T-helper 2 cell (primary cell): ENCODE measurements at regions not wholly inside any gene's neighbourhood (a gene's known extent, or its start where the extent isn't known, plus 50 kb on each side); places are given as distances from the start of the nearest gene placed in this dataset.

Experiments
- DNase-seq, 5 experiments: peaks; one replicate each; pipeline versions ENCODE4 v3.0.0 to v3.0.0-alpha.2; 2012 to 2022

DNA sequence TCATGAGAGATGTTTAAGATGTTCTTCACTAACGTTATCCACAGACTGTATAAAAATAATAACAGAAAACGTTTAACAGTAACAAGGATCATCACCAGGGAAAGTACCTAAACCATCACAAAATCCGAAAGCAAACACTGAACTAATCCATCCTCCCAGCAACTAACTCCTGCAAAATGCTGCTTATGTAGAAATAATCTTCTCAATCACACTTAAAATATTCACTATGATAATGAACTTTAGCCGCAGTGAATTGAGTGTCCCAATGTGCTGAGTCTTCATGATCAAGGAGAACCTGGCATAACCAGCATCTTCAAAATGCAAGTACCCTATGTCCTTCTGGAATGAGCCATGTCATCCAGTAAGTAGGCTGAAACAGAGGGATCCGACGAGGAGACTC, 166.1 kb downstream of the LTN1 start:
- no peak for DNase-seq

DNA sequence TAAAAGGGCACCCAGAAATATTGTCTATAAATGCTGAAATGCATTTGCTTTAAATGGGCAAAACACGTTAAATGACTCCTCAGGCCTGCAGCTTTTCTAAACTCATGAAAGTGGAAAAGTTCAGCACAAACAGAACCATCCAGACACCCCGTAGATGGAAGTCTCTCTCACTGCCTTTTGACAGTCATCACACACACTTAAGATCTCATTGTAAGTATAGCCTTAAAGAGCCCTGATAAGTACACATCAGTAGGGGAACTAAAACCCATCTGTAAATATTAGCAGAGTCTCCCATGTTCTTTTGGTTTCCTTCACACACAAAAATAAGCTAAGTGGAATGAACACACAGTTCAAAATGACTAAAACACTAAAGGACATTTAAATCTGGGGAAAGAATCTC, 166.7 kb downstream of the LTN1 start:
- DNase-seq, result no peak

DNA sequence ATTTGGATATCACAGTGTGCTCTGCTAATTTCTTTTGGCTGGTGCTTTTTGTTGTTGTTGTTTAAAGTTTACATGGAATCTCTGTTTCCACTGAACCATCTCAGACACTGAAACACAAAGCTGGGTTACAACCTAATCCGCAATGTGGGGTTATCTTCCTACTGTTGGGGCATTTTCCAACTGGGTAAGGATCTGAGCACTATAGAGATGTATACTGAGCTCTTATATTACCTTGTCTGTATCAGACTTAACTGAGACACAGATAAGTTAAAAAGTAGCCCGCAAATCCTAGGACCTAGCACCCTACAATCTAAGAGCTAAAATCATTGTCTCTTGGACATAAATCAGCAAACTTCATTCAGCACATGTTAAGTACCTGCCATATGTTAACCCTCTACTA, 169.2 kb downstream of the LTN1 start:
- DNase-seq, result no peak

DNA sequence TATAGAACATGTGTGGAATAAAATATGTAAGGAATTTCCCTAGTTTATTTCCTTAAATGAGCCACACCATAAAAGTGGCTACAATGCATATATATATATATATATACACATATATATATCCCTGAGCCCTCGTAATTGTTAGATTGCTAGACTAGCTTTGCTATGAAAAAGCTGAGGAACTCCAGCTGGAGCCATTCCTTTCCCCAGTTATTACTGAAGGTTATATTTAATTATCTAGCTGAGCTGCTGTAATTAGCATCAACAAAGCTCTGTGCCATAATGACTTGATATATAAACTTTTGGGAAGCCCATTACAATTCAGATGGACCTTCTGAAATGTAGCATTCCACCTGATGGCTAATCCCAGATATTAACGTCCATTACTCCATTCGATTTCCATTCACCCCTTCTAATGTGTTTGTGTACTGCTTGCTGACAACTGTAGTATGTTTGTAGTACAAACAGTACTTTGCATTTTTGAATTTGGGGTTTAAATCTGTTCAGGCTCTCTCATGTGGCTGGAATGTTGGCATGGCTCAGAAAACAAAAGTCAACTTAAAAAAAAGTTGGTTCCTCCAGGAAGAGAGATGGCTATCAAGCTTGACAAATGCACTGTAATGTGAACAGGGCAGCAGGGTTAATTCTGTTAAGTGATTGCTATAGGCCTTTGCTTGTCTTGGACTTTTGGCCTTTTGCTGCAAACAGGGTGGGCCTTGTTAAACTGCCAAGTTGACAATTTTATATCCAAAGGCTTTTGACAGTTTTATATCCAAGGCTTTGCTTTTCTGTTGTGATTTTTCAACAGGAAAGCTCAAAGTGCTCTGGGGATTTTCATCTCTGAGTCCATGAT, 170.0 kb downstream of the LTN1 start:
- DNase-seq, result no peak

DNA sequence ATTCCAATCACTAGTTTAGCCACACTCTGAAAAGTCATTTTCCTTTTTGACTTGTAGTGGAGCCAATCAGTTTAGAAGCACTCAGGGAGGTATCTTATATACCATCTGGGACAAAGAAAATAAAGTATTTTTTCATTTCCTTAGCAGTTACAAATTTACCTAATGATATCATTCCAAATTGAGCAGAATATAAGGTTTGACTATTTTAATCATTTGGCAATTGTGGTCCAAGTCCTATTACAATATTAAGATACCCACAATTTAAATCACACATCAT, 170.6 kb downstream of the LTN1 start:
- no peak for DNase-seq

DNA sequence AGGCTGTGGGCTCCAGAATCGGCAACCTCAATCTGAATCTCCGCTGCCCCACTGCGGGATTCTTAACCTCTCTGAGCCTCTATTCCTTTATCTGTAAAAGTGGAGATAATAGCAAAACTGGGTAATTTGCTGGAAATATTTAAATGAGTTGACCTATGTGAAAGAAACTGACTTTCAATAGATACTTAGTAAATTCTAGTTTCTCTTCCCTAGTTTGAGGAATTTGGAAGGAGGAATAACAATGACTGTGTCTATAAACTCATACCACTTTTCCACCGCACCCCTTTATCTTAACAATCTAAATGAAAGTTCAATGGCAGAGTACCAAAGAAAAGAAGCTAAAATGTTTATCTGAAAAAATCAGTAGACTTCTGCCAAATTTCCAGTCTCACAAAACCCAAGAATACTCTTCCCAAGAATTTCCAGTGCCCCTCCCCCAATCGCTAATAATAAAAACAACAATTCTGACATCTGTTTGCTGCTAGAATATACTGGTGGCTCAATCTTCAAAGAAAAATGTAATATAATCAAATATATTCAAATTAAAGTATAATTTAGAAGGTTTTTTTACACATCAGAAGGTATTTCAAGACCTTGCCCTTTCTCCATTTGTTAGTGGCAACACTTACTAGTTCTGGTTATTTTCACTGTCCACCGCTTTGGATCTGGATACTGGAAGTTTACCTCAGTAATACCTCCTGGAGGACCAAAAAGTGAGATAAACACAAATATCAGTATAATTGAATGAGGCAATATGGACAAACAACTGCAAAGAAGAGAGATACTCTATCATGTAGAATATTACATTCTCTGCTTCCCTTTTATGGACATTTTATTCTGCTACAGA, 171.2 kb downstream of the LTN1 start:
- no peak for DNase-seq

DNA sequence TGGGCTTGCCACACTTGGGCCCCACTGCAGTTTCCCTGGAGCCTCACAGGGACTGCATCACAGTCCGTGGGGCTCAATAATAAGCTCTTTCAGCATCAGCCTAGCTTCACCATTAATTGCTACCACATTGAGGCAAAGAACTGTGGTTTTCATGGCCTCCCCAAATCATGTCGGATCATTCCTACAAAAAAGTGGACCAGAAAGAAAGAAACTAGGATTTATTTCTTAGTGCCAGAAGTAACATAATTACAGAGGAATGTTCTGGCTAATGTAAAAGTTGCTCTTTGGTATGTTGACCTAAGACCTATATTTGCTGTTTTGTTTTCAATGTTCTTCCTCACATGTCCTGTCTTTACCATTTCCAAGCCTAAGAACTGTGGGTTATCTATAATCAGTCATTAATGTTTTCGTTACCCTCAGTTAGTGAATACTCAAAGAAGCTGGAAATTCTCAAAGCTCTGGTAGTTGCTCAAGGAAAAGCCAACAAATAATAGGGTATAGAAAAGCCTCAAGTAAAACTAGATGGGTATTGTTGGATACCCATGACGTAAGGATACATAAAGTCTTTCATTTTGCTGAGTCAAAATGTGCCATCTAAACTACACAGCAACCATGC, 173.9 kb downstream of the LTN1 start:
- no peak for DNase-seq

DNA sequence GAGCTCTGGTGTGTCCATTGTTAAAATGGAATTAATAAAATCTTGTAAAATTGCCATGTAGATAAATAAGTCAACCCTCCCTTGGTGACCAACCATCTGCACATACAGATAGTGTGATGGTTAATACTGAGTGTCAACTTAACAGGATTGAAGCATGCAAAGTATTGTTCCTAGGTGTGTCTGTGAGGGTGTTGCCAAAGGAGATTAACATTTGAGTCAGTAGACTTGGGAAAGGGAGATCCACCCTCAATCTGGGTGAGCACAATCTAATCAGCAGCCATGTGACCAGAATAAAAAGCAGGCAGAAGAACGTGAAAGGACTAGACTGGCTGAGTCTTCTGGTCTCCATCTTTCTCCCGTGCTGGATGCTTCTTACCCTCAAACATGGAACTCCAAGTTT, 174.8 kb downstream of the LTN1 start:
- no peak for DNase-seq

DNA sequence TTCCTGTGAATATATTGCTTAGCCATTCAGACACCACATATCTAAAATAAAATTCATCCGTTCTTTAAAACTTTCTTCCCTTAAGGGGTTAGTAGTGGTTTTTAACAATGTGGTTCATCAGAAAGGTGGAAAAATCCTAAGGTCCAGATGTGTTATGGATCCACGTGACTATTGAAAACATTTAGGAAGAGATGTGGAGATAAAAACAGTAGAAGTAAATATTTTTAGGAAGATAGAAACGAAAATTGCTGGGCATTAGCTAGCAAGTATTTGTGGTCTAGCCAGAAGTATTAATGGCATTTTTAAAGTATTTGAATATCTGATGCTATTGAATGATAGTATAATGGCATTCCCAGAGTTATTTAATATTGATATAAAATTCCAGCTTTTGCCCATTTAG, 180.8 kb downstream of the LTN1 start:
- DNase-seq, result no peak

DNA sequence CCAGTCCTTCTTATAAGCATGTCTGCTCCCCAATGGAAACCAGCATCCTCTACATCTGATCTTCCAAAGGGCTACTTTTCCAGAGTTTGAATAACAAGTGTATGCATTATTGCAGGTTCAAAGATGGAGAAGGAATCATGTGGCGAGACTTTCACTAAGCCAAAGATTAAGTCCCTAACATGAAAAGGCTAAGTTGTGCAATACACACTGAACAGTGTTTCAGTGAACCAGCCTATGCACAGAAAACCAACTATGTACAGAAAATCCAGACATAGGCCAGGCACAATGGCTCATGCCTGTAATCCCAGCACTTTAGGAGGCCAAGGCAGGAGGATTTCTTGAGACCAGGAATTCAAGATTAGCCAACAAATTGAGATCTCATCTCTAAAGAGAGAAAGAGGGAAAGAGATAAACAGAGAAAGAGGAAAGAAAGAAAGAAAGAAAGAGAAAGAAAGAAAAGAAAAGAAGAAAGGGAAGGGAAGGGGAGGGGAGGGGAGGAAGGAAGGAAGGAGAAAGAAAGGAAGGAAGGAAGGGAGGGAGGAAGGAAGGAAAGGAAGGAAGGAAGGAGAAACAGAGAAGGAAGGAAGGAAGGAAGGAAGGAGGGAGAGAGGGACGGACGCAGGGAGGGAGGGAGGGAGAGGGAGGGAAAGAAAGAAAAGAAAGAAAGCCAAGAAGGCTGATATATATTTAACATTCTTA, 181.7 kb downstream of the LTN1 start:
- no peak for DNase-seq

DNA sequence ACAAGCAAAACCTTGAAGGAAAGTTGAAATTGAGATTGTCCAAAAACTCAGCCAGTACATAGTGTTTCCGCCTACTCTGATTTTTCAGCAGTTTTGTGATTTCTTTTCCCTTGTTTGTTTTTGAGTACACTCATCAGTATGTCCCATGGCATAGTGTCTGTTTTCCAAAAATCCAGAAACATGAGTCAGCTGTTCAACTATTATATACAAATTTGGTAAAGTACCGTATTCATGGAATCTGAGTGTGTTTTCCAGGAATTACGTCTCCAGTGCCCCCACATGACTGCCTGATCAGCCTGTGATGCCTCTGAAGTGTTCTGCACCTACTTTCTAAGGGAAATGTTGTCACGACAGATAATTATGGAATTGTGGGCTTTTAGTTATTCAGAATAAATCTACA, 186.8 kb downstream of the LTN1 start:
- no peak for DNase-seq

DNA sequence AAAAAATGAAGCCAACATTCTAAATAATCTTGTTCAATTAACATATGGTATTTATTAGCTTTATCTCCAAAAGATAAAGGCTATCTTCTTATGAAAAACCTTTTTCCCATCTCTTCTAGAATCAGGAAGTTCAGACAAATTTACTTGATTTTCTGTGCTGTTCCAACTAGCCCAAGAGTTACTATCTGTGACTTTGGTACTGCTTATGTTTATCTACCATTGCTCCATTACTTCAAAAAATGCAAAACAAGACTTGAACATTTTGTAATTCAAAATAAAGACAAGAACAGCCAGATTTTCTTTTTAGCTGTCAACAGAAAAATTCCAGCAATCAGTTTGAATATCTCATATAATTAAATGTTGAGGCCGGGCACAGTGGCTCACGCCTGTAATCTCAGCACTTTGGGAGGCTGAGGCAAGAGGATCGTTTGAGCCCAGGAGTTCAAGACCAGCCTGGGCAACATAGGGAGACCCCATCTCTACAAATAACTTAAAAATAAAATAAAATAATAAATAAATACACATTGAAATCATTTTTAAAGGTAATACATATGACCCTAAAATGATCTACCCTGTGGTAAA, 188.5 kb downstream of the LTN1 start:
- no peak for DNase-seq

DNA sequence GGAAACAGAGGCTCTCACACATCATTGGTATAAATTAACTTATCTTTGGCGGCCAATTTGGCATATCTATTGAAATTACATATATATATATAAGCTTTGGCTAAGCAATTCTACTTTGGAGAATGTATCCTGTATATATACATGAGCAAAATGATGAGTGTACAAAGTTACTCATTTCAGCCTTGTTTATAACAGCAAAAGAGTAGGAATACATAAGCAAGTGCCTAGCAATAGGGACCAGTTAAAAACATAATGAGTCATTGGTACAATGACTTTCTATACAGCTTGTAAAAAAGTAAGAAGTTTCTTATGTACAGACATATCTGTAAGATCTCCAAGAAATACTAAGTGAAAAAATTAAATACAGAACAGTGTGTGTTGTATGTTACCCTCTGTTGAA, 190.8 kb downstream of the LTN1 start:
- no peak for DNase-seq

DNA sequence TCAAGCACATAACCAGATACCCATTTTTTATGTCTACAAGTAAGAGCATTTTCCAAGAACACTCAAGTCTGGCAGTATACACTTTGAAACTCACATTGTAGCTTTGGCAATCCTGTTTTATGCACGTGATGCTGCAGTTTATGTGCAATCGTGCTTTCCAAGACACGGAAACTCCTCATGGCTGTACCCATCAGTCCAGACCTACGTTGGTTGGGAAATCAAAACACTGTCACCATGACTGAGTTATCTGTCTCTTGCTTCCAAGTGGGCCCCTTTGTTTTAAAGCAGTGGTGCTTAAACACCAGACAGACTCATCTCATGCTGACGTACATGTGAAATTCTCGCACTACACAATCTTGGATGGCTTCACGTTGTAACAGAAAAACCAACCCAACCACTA, 192.8 kb downstream of the LTN1 start:
- no peak for DNase-seq

DNA sequence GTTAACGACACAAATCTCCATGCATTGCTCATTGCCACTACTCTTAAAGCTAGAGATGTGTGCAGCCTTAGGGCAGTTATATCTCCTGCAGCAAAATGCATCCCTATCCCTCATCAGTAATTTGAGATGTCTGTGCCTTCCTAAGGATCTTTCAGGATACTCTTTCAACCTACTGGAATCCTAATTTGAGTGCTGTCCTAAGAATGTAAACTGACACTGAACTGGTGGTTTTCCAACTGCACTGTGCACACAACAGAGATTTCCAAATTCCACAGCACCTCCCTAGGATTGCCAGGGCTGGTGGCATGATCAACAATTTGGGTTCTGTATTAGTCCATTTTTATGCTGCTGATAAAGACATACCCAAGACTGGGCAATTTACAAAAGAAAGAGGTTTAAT, 193.9 kb downstream of the LTN1 start:
- DNase-seq, result no peak

DNA sequence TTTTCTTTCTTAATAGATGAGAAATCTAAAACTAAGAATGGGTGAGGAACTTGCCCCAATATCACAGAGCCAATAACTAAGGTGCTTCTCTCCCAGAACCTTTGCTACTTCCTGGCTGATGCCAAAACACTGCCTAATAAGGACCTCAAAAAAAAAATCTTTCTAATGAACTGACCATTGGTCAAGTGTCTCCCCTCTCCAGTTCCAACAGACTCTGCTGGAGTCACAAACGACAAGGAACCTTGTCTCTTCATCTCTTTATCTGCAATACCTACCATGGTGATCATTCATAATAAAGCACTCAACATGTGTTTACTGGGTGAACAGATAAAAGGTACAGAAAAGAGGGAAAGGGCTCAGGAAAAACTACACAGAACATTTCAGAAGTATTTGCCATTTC, 197.4 kb downstream of the LTN1 start:
- DNase-seq, result no peak

DNA sequence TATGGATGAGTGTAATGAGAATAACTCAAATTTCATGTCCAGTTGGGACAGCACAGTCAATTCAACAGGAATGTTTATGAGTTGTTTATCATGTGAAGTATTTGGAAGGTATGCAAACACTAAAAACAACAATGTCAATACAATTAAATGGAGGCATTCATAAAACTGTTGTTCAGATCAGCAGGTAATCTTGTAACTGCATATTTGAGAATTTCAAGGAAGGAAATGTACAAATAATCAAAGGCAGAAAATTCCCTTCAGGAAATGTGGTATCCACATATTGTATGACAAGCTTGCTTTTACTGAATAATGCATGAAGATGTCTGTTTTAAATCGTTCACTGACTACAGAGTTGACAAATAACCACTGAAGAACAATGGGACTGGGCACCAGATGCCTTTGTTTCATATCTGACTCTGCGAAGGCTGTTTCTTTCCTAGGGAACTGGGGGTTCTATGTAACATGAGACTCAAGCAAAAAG, 198.3 kb downstream of the LTN1 start:
- DNase-seq, result no peak

DNA sequence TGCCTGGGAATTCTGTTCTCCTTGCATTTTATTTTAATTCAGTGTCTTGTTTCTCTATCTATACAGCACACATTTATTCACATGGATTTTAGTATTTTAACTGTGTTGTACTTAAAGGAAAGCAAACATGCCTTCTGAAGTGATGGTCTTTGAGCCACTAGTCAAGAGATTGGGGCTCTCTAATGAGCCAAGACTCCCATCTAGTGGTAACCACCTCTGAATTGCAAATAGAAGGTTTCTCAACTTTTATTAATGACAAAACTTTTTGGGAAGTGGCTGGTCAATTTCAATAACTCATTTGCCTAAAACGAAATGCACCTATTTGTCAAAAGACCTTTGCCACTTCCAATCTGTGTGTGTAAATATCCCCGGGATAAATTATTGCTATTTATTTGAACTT, 199.6 kb downstream of the LTN1 start:
- DNase-seq, result no peak

DNA sequence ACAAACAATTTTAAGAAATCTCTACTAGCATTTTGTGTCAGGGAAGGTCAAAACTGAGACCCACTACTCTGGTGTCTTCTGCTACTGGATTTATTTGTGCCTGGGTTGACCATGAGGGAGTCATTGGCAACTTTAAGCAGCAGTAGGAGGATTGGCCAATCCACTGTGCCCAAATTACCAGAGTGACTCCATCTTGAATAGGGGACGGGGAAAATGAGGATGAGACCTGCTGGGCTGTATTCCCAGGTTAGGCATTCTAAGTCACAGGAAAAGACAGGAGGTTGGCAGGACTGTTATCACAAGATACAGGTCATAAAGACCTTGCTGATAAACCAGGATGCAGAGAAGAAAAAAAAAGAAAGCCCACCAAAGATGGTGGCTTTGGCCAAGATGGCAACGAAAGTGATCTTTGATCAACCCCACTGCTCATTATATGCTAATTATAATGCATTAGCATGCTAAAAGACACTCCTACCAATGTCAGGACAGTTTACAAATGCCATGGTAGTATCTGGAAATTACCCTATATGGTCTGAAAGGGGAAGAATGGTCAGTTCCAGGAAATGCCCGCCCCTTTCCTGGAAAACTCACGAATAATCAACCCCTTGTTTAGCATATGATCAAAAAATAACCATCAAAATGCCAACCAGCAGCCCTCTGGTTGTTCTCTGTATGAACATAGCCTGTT, 200.9 kb downstream of the LTN1 start:
- no peak for DNase-seq

DNA sequence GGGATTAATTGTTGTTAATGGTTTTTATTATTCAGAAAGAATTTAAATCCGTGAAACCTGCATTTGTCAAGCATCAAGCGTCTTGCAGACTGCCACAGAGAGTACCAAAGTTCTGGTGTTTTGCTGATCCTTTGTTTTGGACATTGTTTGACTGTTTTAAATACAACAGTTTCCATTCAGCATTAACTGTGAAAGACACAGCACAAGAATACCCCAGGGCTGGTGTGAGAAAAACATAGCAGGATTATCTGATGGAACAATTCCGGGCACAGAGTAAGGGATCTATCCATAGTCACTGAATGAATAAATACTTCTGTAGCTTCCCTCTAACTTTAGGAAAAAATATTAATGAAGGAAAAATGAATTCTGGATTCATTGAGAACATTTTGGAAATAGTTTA, 202.3 kb downstream of the LTN1 start:
- DNase-seq, result no peak

DNA sequence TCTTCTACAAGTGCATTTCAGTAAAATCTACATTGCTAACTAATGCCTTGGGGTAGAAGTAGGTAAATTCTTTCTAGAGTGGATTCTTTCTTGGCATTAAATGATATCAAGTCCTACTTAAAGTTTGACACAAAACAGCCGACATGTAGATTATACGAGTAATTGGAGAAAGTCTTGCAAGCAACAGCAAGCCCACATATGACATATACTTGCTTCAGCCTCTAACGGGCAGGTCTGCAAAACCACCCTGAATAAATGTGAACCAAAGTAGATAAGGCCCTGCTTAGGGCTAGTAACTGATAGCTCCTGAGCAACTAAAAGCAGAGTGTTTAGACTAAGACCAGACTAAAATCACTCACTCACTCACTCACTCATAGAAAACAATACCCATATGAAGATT, 203.2 kb downstream of the LTN1 start:
- no peak for DNase-seq

DNA sequence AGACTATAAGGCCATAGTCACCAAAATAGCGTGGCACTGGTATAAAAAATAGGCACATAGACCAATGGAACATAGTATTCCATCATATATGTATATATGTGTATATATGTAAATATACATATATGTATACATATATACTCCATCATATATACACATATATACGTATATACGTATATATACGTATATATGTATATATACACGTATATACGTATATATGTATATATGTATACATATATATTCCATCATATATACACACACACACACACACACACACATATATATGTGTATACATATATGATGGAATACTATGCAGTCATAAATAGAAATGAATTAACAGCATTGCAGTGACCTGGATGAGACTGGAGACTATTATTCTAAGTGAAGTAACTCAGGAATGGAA, 204.6 kb downstream of the LTN1 start:
- no peak for DNase-seq
